Astrocyte (in vitro differentiated cells and primary cell): ENCODE measurements at regions not wholly inside any gene's neighbourhood (a gene's known extent, or its start where the extent isn't known, plus 50 kb on each side); places are given as distances from the start of the nearest gene placed in this dataset.

ENCODE experiments used
- CTCF ChIP-seq: IDR thresholded peaks from 2 replicates; pipeline ENCODE4 v1.5.1; 2011; ENCODE audit warnings: low read depth, mild to moderate bottlenecking, inconsistent platforms, low read length, moderate library complexity; ENCODE audit not compliant: insufficient read depth
- EZH2 ChIP-seq: IDR thresholded peaks from 2 replicates; pipeline ENCODE4 v1.6.1; 2012; ENCODE audit warnings: mild to moderate bottlenecking, low read length, inconsistent platforms; ENCODE audit not compliant: insufficient read depth

DNA sequence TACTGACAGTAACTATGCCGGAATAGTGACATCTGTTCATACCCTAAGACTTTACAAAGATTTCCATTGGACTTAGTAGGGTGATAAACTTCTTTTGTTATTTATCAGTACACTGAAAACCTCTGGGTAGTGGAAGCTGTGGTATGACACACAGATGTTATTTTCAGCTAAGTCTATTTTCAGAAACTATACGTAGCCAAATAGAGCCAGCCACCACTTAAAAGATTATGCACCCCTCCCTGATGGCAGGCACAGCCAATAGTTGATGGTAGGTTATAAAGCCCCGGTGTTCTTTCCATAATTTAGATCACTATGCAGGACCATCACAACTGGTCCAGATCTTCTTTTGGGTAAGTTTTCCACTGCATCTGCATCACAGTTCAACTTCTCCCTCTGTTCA is 1603.2 kb upstream of the PABPC4L start:
- TF ChIP-seq CTCF (no peak), EZH2 (no peak)
